KBM-7 (cell line): ENCODE measurements at regions not wholly inside any gene's neighbourhood (a gene's known extent, or its start where the extent isn't known, plus 50 kb on each side); places are given as distances from the start of the nearest gene placed in this dataset.
"Not testable (repeated sequence)": the region's sequence is repeated elsewhere in the genome, so short reads cannot be mapped to it uniquely, and the experiment has no call there.

Experiments used
- DNase-seq: peaks from one replicate; pipeline ENCODE4 v3.0.0-alpha.2; 2015
- in situ Hi-C: fragments of 300-500 bp; cut with MboI; formaldehyde crosslinking; loops from 2 replicates; pipeline ENCODE4 v1.14.3; 2020; ENCODE audit warnings: low sequenced_read_pairs, low pct_unique_long_range_greater_than_20kb, mixed read lengths

- in situ Hi-C loops: no loop called here
- DNase-seq: peak; percentile 9
Observed at GRCh38 chr10:21369697-21370096, 155.8 kb downstream of the SKIDA1 start.

GRCh38 chr10:21368728-21369425 lies 156.6 kb downstream of the SKIDA1 start:
- in situ Hi-C loops: no loop called here
- DNase-seq: no peak

GRCh38 chr10:21368022-21368582 lies 157.4 kb downstream of the SKIDA1 start:
- in situ Hi-C loops: no loop called here
- DNase-seq: peak; percentile 73

- in situ Hi-C loops, DNase-seq: not testable (repeated sequence)
Observed at GRCh38 chr10:21366108-21366507, 159.4 kb downstream of the SKIDA1 start.

GRCh38 chr10:21364196-21365114 lies 161.0 kb downstream of the SKIDA1 start:
- no peak for DNase-seq
- in situ Hi-C loops: no loop called here

GRCh38 chr10:21363731-21364104 lies 161.8 kb downstream of the SKIDA1 start:
- in situ Hi-C loops: no loop called here
- no peak for DNase-seq

GRCh38 chr10:21363092-21363730 lies 162.3 kb downstream of the SKIDA1 start:
- no peak for DNase-seq

GRCh38 chr10:21359202-21359601 lies 166.3 kb downstream of the SKIDA1 start:
- DNase-seq: no peak
- in situ Hi-C loops: no loop called here

More at GRCh38 chr10:21363092-21363730, 162.3 kb downstream of the SKIDA1 start:
- in situ Hi-C loops: no loop called here

GRCh38 chr10:21355591-21356011 lies 169.9 kb downstream of the SKIDA1 start:
- in situ Hi-C loops: no loop called here
- no peak for DNase-seq

- in situ Hi-C loops: no loop called here
- no peak for DNase-seq
Observed at GRCh38 chr10:21352886-21353285, 172.6 kb downstream of the SKIDA1 start.

- DNase-seq: peak; percentile 87
- in situ Hi-C loops: not testable (repeated sequence)
Observed at GRCh38 chr10:21351594-21351993, 173.9 kb downstream of the SKIDA1 start.

- DNase-seq: no peak
Observed at GRCh38 chr10:21349912-21350286, 175.6 kb downstream of the SKIDA1 start.

GRCh38 chr10:21347785-21348170 lies 177.7 kb downstream of the SKIDA1 start:
- in situ Hi-C loops: no loop called here
- no peak for DNase-seq

More at GRCh38 chr10:21349912-21350286, 175.6 kb downstream of the SKIDA1 start:
- in situ Hi-C loops: no loop called here

- in situ Hi-C loops: no loop called here
- no peak for DNase-seq
Observed at GRCh38 chr10:21347043-21347784, 178.3 kb downstream of the SKIDA1 start.

- in situ Hi-C loops: no loop called here
- DNase-seq: no peak
Observed at GRCh38 chr10:21343087-21343486, 182.4 kb downstream of the SKIDA1 start.

GRCh38 chr10:21342499-21342898 lies 183.0 kb downstream of the SKIDA1 start:
- in situ Hi-C loops: not testable (repeated sequence)

GRCh38 chr10:21340331-21340730 lies 185.2 kb downstream of the SKIDA1 start:
- no peak for DNase-seq
- in situ Hi-C loops: no loop called here

More at GRCh38 chr10:21342499-21342898, 183.0 kb downstream of the SKIDA1 start:
- DNase-seq: not testable (repeated sequence)

- no peak for DNase-seq
- in situ Hi-C loops: no loop called here
Observed at GRCh38 chr10:21337171-21337792, 188.2 kb downstream of the SKIDA1 start.
